BLaER1 (cell line): ENCODE measurements at regions not wholly inside any gene's neighbourhood (a gene's known extent, or its start where the extent isn't known, plus 50 kb on each side); places are given as distances from the start of the nearest gene placed in this dataset.
"Not testable (repeated sequence)": the region's sequence is repeated elsewhere in the genome, so short reads cannot be mapped to it uniquely, and the experiment has no call there.

Experiments
- H3K27ac ChIP-seq: shearing (Covaris generic); formaldehyde crosslinking; 2 replicates; pipeline ENCODE4 v1.8.1; 2022
- H3K27me3 ChIP-seq: shearing (Covaris generic); formaldehyde crosslinking; 2 replicates; pipeline ENCODE4 v1.8.1; 2022
- H3K36me3 ChIP-seq: shearing (Covaris generic); formaldehyde crosslinking; 2 replicates; pipeline ENCODE4 v1.8.1; 2022
- H3K4me1 ChIP-seq: shearing (Covaris generic); formaldehyde crosslinking; 2 replicates; pipeline ENCODE4 v1.8.1; 2022
- H3K4me2 ChIP-seq: shearing (Covaris generic); formaldehyde crosslinking; 2 replicates; pipeline ENCODE4 v1.8.1; 2022
- H3K4me3 ChIP-seq: shearing (Covaris generic); formaldehyde crosslinking; 2 replicates; pipeline ENCODE4 v1.8.1; 2022
- H3K9ac ChIP-seq: shearing (Covaris generic); formaldehyde crosslinking; 2 replicates; pipeline ENCODE4 v1.8.1; 2022
- H3K9me3 ChIP-seq: shearing (Covaris generic); formaldehyde crosslinking; 2 replicates; pipeline ENCODE4 v1.8.1; 2022
- H4K20me1 ChIP-seq: shearing (Covaris generic); formaldehyde crosslinking; 2 replicates; pipeline ENCODE4 v1.8.1; 2022
- Cebpa-rat ChIP-seq: shearing (Covaris generic); IDR thresholded peaks from 2 replicates; pipeline ENCODE4 v1.8.1; 2022

DNA sequence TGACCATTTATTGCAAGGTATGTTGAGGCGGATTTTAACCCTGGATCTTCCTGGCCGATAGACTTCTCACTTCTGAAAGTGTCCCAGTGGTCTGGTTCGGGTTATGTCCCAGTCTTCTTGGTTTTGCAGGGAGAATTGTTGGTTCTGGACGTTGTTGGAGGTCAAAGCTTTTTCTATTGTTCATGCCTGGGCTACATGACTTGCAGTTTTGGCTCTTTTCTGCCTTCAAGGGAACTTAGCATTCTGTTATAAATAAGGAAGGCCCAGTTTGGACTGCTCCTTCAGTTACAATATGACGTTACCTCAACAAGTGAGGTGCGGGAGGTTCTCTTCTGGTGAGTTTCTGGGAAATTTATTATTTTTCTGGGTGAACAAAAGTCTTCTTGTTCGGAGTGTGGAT is 614.3 kb downstream of the DIPK2A start:
- Histone ChIP-seq H3K27me3 (no peaks in the 10 kb centered on the region), H3K9me3 (no peaks in the 10 kb centered on the region), H3K4me1 (no peaks in the 10 kb centered on the region), H3K36me3 (no peaks in the 10 kb centered on the region), H3K4me2 (no peak overlapping the region), H3K9ac (no peak overlapping the region), H3K27ac (no peak overlapping the region), H3K4me3 (no peak overlapping the region), H4K20me1 (no peaks in the 10 kb centered on the region)
- TF ChIP-seq Cebpa-rat: no peak

- Histone ChIP-seq H3K4me1 (no peaks in the 10 kb centered on the region), H3K36me3 (no peaks in the 10 kb centered on the region), H3K4me3 (no peak overlapping the region), H3K4me2 (no peak overlapping the region), H3K27me3 (no peaks in the 10 kb centered on the region), H3K9me3 (no peaks in the 10 kb centered on the region), H4K20me1 (no peaks in the 10 kb centered on the region), H3K9ac (no peak overlapping the region), H3K27ac (no peak overlapping the region)
- no peak for TF ChIP-seq Cebpa-rat
These were observed 614.8 kb downstream of the DIPK2A start for GRCh38 chr3:144586382-144586781.

DNA sequence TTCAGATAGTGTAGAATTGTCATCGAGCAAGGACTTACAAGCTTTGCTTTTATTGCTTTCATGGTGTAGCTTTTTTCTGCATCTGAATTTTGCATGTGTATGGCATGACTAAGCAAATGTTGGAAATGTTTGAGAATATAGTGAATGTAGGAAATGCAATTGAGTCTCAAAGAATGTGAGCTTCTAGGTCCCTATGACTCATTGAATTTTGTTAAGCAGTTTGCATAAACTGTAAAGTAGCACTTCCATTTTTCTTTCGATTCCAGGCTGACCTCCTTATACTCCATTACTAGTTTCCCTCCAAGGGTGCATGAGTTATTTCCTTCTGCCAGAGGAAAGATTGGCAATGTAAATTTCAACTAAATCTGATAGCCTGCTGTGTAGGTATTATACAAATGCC is 619.2 kb downstream of the DIPK2A start:
- Histone ChIP-seq H3K36me3 (no peaks in the 10 kb centered on the region), H4K20me1 (no peaks in the 10 kb centered on the region), H3K4me2 (no peak overlapping the region), H3K4me1 (no peaks in the 10 kb centered on the region), H3K27me3 (no peaks in the 10 kb centered on the region), H3K4me3 (no peak overlapping the region), H3K9ac (no peak overlapping the region), H3K9me3 (no peaks in the 10 kb centered on the region), H3K27ac (no peak overlapping the region)
- TF ChIP-seq Cebpa-rat: no peak

DNA sequence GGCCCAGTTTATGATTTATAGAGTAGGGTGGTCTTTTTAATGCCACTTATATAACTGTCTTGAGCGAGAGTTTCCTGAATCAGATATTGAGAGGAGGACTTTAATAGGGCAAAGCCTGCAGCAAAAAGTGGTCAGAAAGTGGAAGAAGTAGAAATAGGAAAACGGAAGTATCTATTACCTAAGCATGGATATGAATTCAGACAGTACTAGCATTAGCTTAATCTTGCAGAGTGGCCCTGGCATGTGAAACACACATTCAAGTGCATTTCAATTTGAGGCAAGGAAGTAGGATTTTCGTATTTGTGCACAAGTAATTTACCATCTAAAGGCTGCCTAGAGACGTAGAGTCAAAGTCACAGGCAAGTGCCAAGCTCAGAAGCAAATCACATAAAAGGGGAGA is 622.3 kb downstream of the DIPK2A start:
- no peaks in the 10 kb centered on the region for H3K4me1 ChIP-seq
- no peak overlapping the region for H3K9ac ChIP-seq
- H3K9me3 ChIP-seq: peaks cover 11% of the 10 kb centered on the region
- no peak for TF ChIP-seq Cebpa-rat
- no peak overlapping the region for H3K4me2 ChIP-seq
- no peak overlapping the region for H3K27ac ChIP-seq
- no peaks in the 10 kb centered on the region for H4K20me1 ChIP-seq
- no peak overlapping the region for H3K4me3 ChIP-seq
- H3K27me3 ChIP-seq: no peaks in the 10 kb centered on the region
- no peaks in the 10 kb centered on the region for H3K36me3 ChIP-seq

- not testable (repeated sequence) for H3K9ac ChIP-seq, H4K20me1 ChIP-seq
These were observed 648.6 kb downstream of the DIPK2A start for GRCh38 chr3:144620236-144620635.

DNA sequence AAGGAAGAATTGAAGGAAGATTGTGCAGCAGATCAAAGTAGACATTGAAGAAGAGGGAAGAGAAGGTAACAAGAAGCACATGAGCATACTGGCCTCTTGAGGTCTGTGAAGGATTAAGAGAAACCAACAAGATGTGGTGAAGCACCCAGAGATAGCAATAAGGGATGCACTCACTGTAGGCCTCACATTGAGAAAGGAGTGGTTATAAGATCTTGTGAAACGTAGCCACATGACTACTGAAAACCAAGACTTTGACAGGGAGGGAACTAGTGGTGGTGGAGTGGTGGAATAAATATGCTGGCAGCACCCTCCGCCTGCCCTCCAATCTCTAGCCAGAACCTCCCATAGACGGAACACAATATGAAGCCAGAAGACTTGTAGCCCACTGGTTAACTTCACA is 651.2 kb downstream of the DIPK2A start:
- TF ChIP-seq Cebpa-rat: no peak
- H3K4me1 ChIP-seq: no peaks in the 10 kb centered on the region
- H3K27me3 ChIP-seq: no peaks in the 10 kb centered on the region
- H3K9ac ChIP-seq: no peak overlapping the region
- H3K36me3 ChIP-seq: no peaks in the 10 kb centered on the region
- no peak overlapping the region for H3K4me3 ChIP-seq
- H3K4me2 ChIP-seq: no peak overlapping the region
- no peak overlapping the region for H3K27ac ChIP-seq
- no peaks in the 10 kb centered on the region for H4K20me1 ChIP-seq
- H3K9me3 ChIP-seq: no peaks in the 10 kb centered on the region

More at GRCh38 chr3:144620236-144620635, 648.6 kb downstream of the DIPK2A start:
- H3K36me3 ChIP-seq, H3K27me3 ChIP-seq, H3K9me3 ChIP-seq, H3K4me2 ChIP-seq, H3K27ac ChIP-seq, H3K4me1 ChIP-seq, H3K4me3 ChIP-seq: not testable (repeated sequence)

- Histone ChIP-seq H3K36me3 (no peaks in the 10 kb centered on the region), H3K4me1 (no peaks in the 10 kb centered on the region), H3K27me3 (no peaks in the 10 kb centered on the region), H3K9me3 (no peaks in the 10 kb centered on the region), H4K20me1 (no peaks in the 10 kb centered on the region), H3K9ac (no peak overlapping the region), H3K27ac (no peak overlapping the region), H3K4me3 (no peak overlapping the region), H3K4me2 (no peak overlapping the region)
- TF ChIP-seq Cebpa-rat: no peak
These were observed 653.0 kb downstream of the DIPK2A start for GRCh38 chr3:144624656-144625055.

DNA sequence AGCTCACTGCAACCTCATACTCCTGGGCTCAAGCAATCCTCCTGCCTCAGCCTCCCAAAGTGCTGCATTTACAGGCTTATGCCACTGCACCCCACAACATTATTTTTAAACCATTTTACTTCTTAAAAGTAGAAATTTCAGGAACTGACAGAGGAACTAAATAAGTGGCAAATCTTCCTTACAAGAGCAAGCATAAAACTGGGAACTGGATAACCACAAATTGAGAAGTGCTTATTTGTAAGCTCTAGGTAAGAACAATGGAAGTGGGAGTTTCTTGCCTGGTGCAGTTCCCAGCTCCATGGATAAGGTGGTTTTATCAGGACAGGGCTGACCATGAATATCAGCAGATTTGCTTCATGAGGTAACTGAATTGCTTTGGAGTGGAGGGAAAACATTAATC is 655.2 kb downstream of the DIPK2A start:
- H3K9ac ChIP-seq: no peak overlapping the region
- H3K36me3 ChIP-seq: no peaks in the 10 kb centered on the region
- H3K4me2 ChIP-seq: no peak overlapping the region
- H3K27ac ChIP-seq: no peak overlapping the region
- H3K4me1 ChIP-seq: no peaks in the 10 kb centered on the region
- no peak overlapping the region for H3K4me3 ChIP-seq
- no peak for TF ChIP-seq Cebpa-rat
- H4K20me1 ChIP-seq: no peaks in the 10 kb centered on the region
- H3K9me3 ChIP-seq: no peaks in the 10 kb centered on the region
- H3K27me3 ChIP-seq: no peaks in the 10 kb centered on the region

DNA sequence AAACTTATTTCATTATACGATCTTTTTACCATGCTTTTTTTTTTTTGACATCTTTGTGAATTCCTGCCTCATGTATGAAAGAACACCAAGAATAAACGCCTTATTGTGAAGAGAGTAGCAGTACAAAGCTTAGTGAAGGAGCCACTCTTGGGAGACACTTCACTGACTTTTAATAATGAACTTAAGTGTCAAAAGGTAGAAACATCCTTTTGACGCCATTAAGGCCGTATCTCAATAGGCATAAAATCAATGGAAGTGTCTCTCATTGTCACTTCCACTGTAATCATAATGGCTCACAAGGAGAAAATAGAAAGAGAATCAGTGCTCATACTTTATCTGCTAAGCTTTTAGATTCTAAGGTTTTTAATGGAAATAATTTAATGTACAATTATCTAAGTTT is 657.8 kb downstream of the DIPK2A start:
- H4K20me1 ChIP-seq: no peaks in the 10 kb centered on the region
- no peaks in the 10 kb centered on the region for H3K36me3 ChIP-seq
- no peak overlapping the region for H3K4me3 ChIP-seq
- H3K4me1 ChIP-seq: no peaks in the 10 kb centered on the region
- H3K27ac ChIP-seq: no peak overlapping the region
- H3K27me3 ChIP-seq: no peaks in the 10 kb centered on the region
- H3K4me2 ChIP-seq: no peak overlapping the region
- no peak for TF ChIP-seq Cebpa-rat
- no peaks in the 10 kb centered on the region for H3K9me3 ChIP-seq
- no peak overlapping the region for H3K9ac ChIP-seq

GRCh38 chr3:144636833-144637232 is 665.2 kb downstream of the DIPK2A start:
- Histone ChIP-seq H3K9me3 (no peaks in the 10 kb centered on the region), H4K20me1 (no peaks in the 10 kb centered on the region), H3K36me3 (no peaks in the 10 kb centered on the region), H3K4me2 (no peak overlapping the region), H3K27me3 (no peaks in the 10 kb centered on the region), H3K9ac (no peak overlapping the region), H3K4me3 (no peak overlapping the region), H3K4me1 (no peaks in the 10 kb centered on the region), H3K27ac (no peak overlapping the region)
- no peak for TF ChIP-seq Cebpa-rat

- no peaks in the 10 kb centered on the region for H3K36me3 ChIP-seq
These were observed 666.4 kb downstream of the DIPK2A start for GRCh38 chr3:144638009-144638408.

More at GRCh38 chr3:144638009-144638408, 666.4 kb downstream of the DIPK2A start:
- Histone ChIP-seq H3K9me3 (no peaks in the 10 kb centered on the region), H4K20me1 (no peaks in the 10 kb centered on the region), H3K4me2 (no peak overlapping the region), H3K27me3 (no peaks in the 10 kb centered on the region), H3K4me3 (no peak overlapping the region), H3K9ac (no peak overlapping the region), H3K4me1 (no peaks in the 10 kb centered on the region), H3K27ac (no peak overlapping the region)
- TF ChIP-seq Cebpa-rat: no peak
